ENCODE measurements at regions not wholly inside any gene's neighbourhood (a gene's known extent, or its start where the extent isn't known, plus 50 kb on each side); places are given as distances from the start of the nearest gene placed in this dataset.
"Not testable (repeated sequence)": the region's sequence is repeated elsewhere in the genome, so short reads cannot be mapped to it uniquely, and the experiment has no call there.

- DNase-seq (ENCODE audit: low spot score) (no peak), FAIRE-seq (no peak)
Measured at GRCh38 chr1:59199147-59199546, 97.7 kb upstream of the FGGY start.

DNA sequence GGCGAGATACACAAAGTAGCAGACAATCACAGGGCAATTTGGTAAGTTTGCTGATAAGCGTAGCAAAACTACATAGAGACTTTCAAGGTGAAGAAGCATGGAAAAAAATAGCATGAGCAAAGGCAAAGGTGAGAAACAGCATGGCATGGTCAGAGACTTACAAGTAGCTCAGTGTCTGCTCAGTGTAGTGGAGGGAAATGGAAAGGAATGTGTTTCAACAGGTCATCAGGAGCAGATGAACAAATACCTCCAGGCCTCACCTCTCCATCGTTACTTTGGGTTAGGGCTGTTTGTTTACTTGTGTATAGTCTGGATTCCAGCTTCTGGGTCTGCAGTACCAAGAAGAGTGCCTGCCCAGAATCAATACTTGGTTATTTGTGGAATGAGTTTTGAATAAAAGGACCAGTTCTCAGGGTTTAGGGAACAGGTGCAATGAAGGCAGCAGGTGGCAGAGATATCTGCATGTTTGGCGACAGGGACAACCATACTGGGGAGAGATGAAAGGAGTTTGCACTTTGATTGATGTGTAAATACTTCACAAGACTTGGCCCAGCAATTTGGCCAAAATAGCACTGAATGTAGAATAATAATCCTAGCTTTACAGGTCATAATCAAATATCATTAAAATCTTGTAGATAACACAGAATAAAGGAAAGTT, 97.0 kb upstream of the FGGY start:
- DNase-seq (ENCODE audit: low spot score) (no peak), FAIRE-seq (no peak)

DNA sequence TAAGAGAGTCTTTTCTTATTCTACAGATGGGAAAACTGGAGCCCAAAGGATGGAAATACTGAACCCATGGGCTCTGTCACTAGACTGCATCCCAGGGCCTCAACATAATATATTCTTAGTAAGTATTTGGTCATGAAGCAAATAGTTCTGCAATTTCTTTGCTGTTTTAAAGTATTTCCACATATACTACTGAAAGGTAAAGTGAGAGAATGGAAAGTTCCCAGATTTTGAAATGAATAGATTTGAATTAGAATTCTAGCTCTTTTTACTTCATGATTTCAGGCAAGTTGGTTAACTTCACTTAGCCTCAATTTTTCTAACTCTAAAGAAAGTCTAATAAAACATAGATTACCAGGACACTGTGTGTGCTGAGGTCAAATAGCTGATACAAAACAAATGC, 95.6 kb upstream of the FGGY start:
- FAIRE-seq: no peak
- DNase-seq (ENCODE audit: low spot score): no peak

DNA sequence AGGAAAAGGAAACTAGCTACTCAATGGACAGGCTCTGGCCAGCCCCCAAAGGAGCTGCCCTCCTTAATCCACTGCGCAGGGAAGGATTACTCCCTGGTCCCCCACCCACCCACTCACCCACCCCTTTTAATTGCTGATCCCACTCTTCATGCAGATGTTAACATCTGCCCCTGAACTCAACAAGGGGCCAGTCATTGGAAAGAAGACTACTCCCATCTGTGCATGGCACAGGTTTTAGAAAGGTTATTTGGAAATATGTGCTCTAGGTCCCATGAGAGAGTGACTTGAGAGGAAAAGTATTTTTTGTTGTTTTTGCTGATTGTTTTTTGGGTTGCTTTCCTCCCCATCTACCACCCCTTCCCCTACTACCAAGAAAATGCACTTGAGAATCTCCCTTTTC, 94.4 kb upstream of the FGGY start:
- FAIRE-seq: no peak
- no peak for DNase-seq (ENCODE audit: low spot score)

DNA sequence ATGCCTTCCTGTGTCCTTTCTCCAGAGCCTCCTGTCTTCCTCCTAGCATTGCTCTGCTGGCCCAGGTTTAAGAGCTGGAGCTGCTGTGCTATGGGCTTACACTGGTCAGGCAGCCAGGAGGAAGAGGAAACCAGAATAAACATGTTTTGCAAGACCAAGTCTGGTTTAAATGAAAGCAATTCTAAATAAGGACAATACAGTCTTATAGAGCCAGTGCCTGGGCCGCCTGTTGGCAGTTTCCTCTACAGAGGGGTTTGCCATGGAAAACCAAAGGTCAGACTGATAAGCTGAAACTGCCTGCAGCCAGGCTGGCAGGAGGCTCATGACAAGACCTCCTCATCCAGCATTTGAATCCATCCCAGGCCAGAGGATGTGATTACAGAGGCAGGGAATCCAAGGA, 92.9 kb upstream of the FGGY start:
- FAIRE-seq (no peak), DNase-seq (ENCODE audit: low spot score) (no peak)

- not testable (repeated sequence) for DNase-seq (ENCODE audit: low spot score); FAIRE-seq
Measured at GRCh38 chr1:59206616-59207015, 90.3 kb upstream of the FGGY start.

DNA sequence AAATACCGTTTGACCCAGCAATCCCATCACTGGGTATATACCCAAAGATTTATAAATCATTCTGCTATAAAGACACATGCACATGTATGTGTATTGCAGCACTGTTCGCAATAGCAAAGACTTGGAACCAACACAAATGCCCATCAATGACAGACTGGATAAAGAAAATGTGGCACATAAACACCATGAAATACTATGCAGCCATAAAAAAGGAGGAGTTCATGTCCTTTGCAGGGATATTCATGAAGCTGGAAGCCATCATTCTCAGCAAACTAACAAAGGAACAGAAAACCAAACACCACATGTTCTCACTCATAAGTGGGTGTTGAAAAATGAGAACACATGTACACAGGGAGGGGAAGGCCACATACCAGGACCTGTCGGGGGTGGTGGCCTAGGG, 86.5 kb upstream of the FGGY start:
- not testable (repeated sequence) for FAIRE-seq; DNase-seq (ENCODE audit: low spot score)

DNA sequence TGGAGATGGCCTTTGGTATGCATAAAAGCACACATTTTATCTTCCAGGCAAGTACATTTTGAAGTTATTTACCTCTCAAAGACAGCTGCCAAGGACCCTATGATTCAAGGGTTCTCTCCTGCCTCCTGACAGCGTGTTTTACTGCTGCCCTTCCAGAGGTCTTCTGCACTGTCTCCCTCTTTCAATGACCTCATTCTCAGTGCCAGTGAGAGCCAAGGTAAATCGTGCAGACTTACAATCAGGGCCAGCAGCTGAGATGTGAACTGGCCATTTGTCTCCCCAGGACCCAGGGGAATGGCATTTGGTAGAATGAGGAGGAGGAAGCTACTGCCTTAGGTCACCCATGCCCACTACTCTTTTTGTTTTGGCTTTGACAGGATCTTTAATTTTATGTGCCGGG, 84.2 kb upstream of the FGGY start:
- FAIRE-seq (no peak), DNase-seq (ENCODE audit: low spot score) (no peak)

DNA sequence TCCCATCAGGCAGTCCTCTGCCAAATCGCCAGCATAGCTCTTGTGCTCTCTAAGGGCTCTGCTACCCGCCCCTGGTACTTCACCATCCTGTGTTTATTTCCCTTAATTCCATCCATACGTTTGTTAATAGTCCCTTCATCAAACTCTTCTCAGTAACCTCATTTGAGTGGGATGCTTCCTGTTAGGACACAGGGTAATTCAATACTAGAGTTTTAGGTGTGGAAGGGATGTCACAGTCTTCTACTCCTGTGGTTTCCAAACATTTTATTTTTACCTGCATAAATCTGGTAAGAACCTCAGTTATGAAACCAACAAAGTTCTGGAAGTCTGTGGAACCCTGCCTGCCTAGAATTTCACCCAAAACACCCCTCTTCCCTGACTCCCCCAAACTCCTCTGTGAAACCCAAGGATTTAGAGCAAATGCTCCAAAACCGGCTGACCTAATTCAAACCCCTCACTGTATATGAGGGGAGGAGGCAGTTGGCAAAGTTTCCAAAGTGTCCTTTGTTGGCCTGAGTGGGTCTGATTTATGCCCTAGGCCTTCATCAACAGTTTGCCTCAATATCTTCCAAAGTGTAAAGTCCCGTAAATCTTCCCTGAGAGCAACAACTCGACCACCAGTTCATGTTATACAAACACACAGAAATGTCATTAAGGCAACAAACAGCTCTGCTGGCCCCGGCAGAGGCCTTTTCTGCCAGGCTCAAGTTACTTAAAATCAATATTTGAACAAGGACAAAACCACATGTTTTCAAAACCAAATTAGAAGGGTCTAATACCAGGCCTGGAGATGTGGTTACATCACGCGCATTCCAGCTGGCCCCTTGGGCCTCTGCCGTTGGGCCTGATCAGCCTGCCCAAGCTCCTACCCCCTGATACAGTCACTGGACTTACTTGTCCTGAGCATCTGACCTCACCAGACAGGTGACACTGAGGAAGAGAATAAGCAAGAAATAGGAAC, 82.4 kb upstream of the FGGY start:
- DNase-seq (ENCODE audit: low spot score) (no peak), FAIRE-seq (no peak)

GRCh38 chr1:59215766-59216291, 81.1 kb upstream of the FGGY start:
- no peak for FAIRE-seq
- DNase-seq (ENCODE audit: low spot score): no peak

- not testable (repeated sequence) for FAIRE-seq; DNase-seq (ENCODE audit: low spot score)
Measured at GRCh38 chr1:59217439-59217838, 79.5 kb upstream of the FGGY start.

DNA sequence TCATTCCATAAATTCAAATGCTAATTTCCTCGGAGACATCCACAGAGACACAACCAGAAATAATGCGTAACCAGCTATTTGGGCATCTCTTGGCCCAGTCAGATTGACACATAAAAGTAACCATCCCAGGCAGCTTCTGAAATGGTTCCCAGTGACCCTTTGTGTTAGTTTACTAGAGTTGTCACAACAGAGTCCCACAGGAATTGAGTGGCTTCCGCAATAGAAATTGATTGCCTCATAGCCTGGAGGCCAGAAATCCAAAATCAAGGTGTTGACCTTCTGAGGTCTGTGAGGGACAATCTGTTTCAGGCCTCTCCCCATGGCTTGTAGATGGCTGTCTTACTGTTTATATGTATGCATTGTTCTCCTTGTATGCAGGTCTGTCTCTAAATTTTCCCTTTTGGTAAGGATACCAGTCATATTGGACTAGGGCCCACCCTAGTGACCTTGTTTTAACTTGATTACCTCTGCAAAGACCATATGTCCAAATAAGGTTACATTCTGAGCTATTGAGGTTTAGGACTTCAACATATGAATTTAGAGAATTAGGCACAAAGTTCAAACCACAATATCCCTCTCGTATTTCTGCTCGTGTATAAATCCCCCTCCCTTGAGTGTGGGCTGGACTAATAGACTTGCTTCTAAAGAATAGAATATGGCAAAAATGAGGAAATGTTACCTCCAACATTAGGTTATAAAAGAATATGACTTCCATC, 78.2 kb upstream of the FGGY start:
- DNase-seq (ENCODE audit: low spot score) (no peak), FAIRE-seq (no peak)

DNA sequence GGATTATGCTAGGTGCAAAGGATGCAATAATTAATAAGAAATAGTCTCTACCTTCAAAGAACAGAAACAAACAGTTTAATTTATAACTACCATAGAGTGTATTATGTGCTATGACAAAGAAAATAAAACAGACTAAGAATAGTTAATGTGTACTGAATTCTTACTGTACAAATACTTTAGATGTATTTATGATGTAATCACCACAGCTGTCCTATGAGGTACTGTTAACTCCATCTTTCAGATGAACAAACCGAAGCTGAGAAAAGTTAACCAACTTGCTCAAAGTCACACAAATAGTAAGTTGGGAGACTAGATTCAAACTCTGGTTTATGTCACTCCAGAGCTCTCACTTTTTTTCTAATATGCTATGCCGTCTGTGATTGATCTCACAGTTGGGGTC, 77.0 kb upstream of the FGGY start:
- DNase-seq (ENCODE audit: low spot score): no peak
- no peak for FAIRE-seq

DNA sequence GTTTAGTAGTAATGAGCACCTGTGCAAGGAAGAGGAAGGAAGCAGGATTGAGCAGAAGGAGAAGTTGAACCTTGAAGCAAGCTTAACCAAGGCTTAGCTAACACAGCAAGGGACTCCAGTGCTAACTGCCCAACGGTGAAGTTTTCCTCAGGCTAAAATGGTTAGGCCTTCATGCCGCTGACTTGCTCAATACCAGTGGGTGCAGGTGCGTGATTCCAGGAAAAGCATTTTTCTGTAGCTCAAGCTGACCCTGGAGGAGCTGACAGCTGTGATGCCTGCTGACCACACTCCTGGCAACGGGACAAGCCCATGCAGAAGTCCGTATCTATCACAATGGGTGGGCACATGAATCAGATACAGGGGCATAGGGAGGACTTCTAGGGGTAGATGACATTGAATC, 76.5 kb upstream of the FGGY start:
- DNase-seq (ENCODE audit: low spot score): no peak
- FAIRE-seq: no peak

DNA sequence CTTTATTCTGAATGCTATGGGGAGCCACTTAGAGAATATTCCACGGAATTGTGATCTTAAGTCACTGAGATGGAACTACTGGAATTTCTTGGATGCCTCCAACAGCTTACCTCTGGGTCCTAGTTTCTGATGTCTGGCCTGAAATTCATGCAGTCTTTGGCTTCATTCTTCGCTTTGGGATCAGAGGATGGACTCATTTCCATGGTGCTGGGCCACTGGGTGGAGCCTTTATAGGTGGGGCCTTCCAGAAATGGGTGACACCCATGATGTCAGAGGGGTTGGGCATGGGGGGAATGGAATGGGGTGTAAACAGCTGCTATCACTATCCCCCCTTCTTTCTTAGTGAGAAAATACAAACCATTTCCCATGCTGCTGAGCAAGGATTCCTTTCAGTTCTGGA, 73.7 kb upstream of the FGGY start:
- no peak for FAIRE-seq
- no peak for DNase-seq (ENCODE audit: low spot score)

DNA sequence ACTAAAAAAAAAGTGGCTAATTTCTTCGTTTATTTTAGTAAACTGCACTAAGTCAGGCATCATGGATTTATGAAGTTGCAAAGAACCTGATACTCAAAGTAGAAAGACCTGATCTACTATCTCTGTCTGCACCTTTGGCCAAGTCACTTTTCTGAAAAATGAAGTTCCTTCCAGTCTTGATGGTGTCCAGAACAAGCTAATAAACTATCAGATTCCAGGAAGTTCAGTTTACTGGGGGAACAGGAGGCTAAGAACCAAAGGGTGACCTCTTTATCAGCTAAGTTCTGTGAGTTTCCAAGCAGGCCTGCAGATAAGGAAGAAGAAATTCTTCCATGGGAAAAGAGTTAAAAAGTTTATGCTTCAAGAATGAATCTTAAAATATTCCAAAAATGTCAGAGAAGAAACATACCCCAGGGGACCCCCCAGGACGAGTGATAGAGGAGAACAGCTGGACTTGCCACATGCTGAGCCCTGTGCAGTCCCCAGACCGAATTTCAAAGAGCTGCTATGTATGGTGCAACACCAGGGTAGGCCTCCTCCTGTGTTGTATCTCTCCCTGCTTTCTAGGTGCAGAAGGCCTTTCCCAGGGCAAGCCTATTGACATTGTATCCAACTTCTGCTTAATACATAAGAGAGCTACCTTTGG, 72.8 kb upstream of the FGGY start:
- DNase-seq (ENCODE audit: low spot score): no peak
- FAIRE-seq: no peak

DNA sequence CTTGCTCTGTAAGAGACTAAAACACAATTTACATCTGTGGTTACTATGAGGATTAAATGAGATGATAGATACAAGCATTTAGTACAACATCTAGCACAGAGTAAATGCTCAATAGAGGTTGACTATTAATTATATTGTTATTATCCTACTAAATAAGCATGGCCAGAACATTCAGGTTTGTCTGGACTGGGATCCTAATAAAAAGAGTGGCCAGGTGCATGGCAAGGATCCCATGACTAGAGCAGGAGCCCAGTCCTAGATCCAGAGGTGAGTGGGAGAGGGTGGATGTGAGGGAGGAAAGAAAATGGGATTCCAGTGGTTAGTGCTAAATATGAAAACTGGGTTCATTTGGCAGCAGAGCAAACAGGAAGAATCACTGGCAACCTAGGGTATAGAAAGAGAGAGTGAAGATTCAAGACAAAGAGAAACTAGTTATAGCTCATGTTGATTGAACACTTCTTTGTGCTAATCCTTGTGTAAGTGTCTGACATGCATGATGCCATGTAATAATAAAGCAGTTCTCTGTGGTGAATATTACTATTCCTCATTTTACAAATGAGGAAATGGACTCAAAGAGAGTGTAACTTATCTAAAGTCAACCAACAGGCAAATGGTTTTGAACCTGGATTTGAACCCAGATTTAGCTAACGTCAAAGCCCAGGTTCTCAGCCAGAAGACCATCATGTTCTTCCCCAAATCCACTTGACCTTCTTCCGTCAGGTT, 71.1 kb upstream of the FGGY start:
- DNase-seq (ENCODE audit: low spot score): no peak
- no peak for FAIRE-seq

DNA sequence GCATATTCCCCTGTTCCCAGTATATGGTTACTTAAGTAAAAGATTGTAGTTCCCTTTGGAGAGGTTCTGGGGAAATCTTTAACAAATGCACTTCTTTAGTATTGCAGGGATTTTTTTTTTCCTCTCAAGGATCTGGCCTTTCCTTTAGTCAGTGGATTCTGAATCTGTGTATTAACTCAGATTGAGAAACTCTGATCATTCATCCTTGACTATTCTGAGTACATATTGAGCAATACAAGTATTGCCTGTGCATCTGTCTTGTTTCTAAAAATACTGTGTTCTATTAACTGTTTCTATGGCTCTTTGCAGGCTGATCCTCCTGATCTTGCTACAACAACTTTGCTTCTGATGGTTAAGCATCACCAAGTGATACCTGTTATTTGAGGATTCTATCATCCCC, 67.8 kb upstream of the FGGY start:
- DNase-seq (ENCODE audit: low spot score): peak; percentile 20
- FAIRE-seq: peak; percentile 66

GRCh38 chr1:59230622-59231021, 66.3 kb upstream of the FGGY start:
- DNase-seq (ENCODE audit: low spot score): no peak
- no peak for FAIRE-seq

DNA sequence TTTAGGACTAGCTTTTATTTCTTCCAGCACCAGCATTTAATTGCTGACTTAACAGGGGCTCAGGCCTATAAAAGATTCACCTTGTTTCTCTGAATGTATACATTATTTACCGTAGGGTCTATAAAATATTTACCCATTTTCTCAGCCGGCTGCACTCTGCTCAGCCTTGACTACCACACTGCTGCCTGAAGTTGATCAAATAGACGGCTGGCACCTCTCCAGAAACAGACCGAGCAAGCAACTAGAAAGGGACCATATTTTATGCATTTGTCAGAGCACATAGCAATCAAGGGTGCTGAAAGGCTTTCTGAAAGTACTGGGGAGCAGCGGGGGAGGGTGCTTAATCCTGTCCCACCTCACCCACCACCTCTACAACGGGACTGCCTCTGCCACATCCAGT, 64.7 kb upstream of the FGGY start:
- no peak for FAIRE-seq
- no peak for DNase-seq (ENCODE audit: low spot score)

DNA sequence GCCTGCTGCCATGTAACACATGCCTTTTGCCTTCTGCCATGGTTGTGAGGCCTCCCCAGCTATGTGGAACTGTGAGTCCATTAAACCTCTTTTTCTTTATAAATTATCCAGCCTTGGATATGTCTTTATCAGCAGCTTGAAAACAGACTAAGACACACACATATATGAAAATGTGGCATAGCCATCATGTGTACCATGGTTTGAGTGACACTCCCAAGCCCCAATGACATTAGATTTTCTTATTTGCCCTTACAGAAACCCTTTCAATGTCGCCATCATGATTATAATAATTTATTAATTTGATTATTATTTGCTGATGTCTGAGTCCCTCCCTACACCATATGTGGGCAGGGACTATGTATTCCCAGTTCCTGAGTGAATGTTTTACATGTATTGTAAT, 63.5 kb upstream of the FGGY start:
- no peak for DNase-seq (ENCODE audit: low spot score)

More for the DNA sequence above, 63.5 kb upstream of the FGGY start:
- no peak for FAIRE-seq
